ENCODE measurements at regions not wholly inside any gene's neighbourhood (a gene's known extent, or its start where the extent isn't known, plus 50 kb on each side); places are given as distances from the start of the nearest gene placed in this dataset.

GRCh38 chr2:81412681-81413080, 1108.1 kb upstream of the LRRTM1 start:
- TF ChIP-seq CTCF (IDR thresholded peaks at IDR 0.05): no peak
- no peak for TF ChIP-seq POLR2A (IDR thresholded peaks at IDR 0.05)

All from ovary (tissue), 3 donors.